Dermis microvascular lymphatic vessel endothelial cell (primary cell): ENCODE measurements at regions not wholly inside any gene's neighbourhood (a gene's known extent, or its start where the extent isn't known, plus 50 kb on each side); places are given as distances from the start of the nearest gene placed in this dataset.
A peak's percentile ranks its signal among the peaks of the same experiment; 100 is the strongest.
"Not testable (repeated sequence)": the region's sequence is repeated elsewhere in the genome, so short reads cannot be mapped to it uniquely, and the experiment has no call there.

Experiments used
- DNase-seq, 2 donors: peaks; one replicate each; pipeline versions ENCODE4 v3.0.0 to v3.0.0-alpha.2; 2010; ENCODE audit warnings: low read depth in 2 of 2

- DNase-seq, result no peak
Observed at GRCh38 chr2:34734042-34734441, 1134.9 kb upstream of the FAM98A start.

- no peak for DNase-seq
Observed at GRCh38 chr2:34731292-34731691, 1132.2 kb upstream of the FAM98A start.

- DNase-seq, result no peak
Observed at GRCh38 chr2:34729845-34730244, 1130.7 kb upstream of the FAM98A start.

GRCh38 chr2:34724107-34724506, 1125.0 kb upstream of the FAM98A start:
- DNase-seq, result no peak

- DNase-seq, result no peak
Observed at GRCh38 chr2:34723683-34724082, 1124.6 kb upstream of the FAM98A start.

- no peak for DNase-seq
Observed at GRCh38 chr2:34719206-34719605, 1120.1 kb upstream of the FAM98A start.

GRCh38 chr2:34705551-34706247, 1106.6 kb upstream of the FAM98A start:
- no peak for DNase-seq

- no peak for DNase-seq
Observed at GRCh38 chr2:34703292-34703691, 1104.2 kb upstream of the FAM98A start.

GRCh38 chr2:34702391-34702790, 1103.3 kb upstream of the FAM98A start:
- not testable (repeated sequence) for DNase-seq

- not testable (repeated sequence) for DNase-seq
Observed at GRCh38 chr2:34677591-34677990, 1078.5 kb upstream of the FAM98A start.

- not testable (repeated sequence) for DNase-seq
Observed at GRCh38 chr2:34677119-34677531, 1078.0 kb upstream of the FAM98A start.

- no peak for DNase-seq
Observed at GRCh38 chr2:34670482-34670881, 1071.4 kb upstream of the FAM98A start.

GRCh38 chr2:34666821-34667220, 1067.7 kb upstream of the FAM98A start:
- DNase-seq, result no peak

- DNase-seq, result no peak
Observed at GRCh38 chr2:34664266-34664665, 1065.2 kb upstream of the FAM98A start.

GRCh38 chr2:34663314-34663713, 1064.2 kb upstream of the FAM98A start:
- DNase-seq, result no peak

GRCh38 chr2:34660741-34661140, 1061.6 kb upstream of the FAM98A start:
- no peak for DNase-seq

- DNase-seq, result no peak
Observed at GRCh38 chr2:34656632-34657031, 1057.5 kb upstream of the FAM98A start.

- peak in 1 of 2 donors; percentile 14 for DNase-seq
Observed at GRCh38 chr2:34652636-34653035, 1053.5 kb upstream of the FAM98A start.

- no peak for DNase-seq
Observed at GRCh38 chr2:34646901-34647300, 1047.8 kb upstream of the FAM98A start.

- DNase-seq, result no peak
Observed at GRCh38 chr2:34632327-34632726, 1033.2 kb upstream of the FAM98A start.

- no peak for DNase-seq
Observed at GRCh38 chr2:34627003-34627402, 1027.9 kb upstream of the FAM98A start.

GRCh38 chr2:34604164-34604563, 1005.1 kb upstream of the FAM98A start:
- DNase-seq, result no peak

GRCh38 chr2:34602262-34602661, 1003.2 kb upstream of the FAM98A start:
- DNase-seq, result no peak

GRCh38 chr2:34601561-34601960, 1002.5 kb upstream of the FAM98A start:
- DNase-seq, result no peak
